ENCODE measurements at regions not wholly inside any gene's neighbourhood (a gene's known extent, or its start where the extent isn't known, plus 50 kb on each side); places are given as distances from the start of the nearest gene placed in this dataset.
A peak's percentile ranks its signal among the peaks of the same experiment; 100 is the strongest.

- Histone ChIP-seq H3K36me3 (no peaks in the 10 kb centered on the region), H3K4me1 (no peaks in the 10 kb centered on the region), H3K9me3 (no peaks in the 10 kb centered on the region), H3K4me3 (ENCODE audit: low read depth, low read length) (no peak overlapping the region), H3K27me3 (no peaks in the 10 kb centered on the region; the same call in 1 of the 2 replicates)
- DNase-seq, result no peak
- TF ChIP-seq CTCF (IDR thresholded peaks at IDR 0.05; ENCODE audit: low read depth, low read length), result no peak
Observed at GRCh38 chr4:137039370-137039769, 492.9 kb downstream of the PCDH18 start.

- peak; percentile 8; the same call in 1 of the 2 replicates for TF ChIP-seq CTCF (IDR thresholded peaks at IDR 0.05; ENCODE audit: low read depth, low read length)
- peak; percentile 41 for DNase-seq
- Histone ChIP-seq H3K27me3 (no peaks in the 10 kb centered on the region), H3K9me3 (no peaks in the 10 kb centered on the region), H3K4me1 (no peaks in the 10 kb centered on the region), H3K4me3 (ENCODE audit: low read depth, low read length) (no peak overlapping the region), H3K36me3 (no peaks in the 10 kb centered on the region)
Observed at GRCh38 chr4:137032222-137032621, 500.1 kb downstream of the PCDH18 start.

GRCh38 chr4:137029026-137029425, 503.3 kb downstream of the PCDH18 start:
- no peaks in the 10 kb centered on the region for H3K4me1 ChIP-seq
- no peaks in the 10 kb centered on the region for H3K36me3 ChIP-seq
- no peak for DNase-seq
- H3K27me3 ChIP-seq, result no peaks in the 10 kb centered on the region
- TF ChIP-seq CTCF (IDR thresholded peaks at IDR 0.05; ENCODE audit: low read depth, low read length), result no peak
- H3K9me3 ChIP-seq, result no peaks in the 10 kb centered on the region
- H3K4me3 ChIP-seq (ENCODE audit: low read depth, low read length), result no peak overlapping the region

- H3K4me3 ChIP-seq (ENCODE audit: low read depth, low read length), result no peak overlapping the region
- TF ChIP-seq CTCF (IDR thresholded peaks at IDR 0.05; ENCODE audit: low read depth, low read length), result no peak
Observed at GRCh38 chr4:137025484-137026059, 506.7 kb downstream of the PCDH18 start.

GRCh38 chr4:137015426-137016409, 516.6 kb downstream of the PCDH18 start:
- no peaks in the 10 kb centered on the region for H3K9me3 ChIP-seq
- peaks cover 8% of the 10 kb centered on the region for H3K4me1 ChIP-seq
- H3K4me3 ChIP-seq (ENCODE audit: low read depth, low read length), result no peak overlapping the region
- H3K27me3 ChIP-seq, result no peaks in the 10 kb centered on the region
- H3K36me3 ChIP-seq, result no peaks in the 10 kb centered on the region
- no peak for TF ChIP-seq CTCF (IDR thresholded peaks at IDR 0.05; ENCODE audit: low read depth, low read length)
- DNase-seq, result peak; percentile 15

More at GRCh38 chr4:137025484-137026059, 506.7 kb downstream of the PCDH18 start:
- Histone ChIP-seq H3K9me3 (no peaks in the 10 kb centered on the region), H3K27me3 (no peaks in the 10 kb centered on the region), H3K36me3 (no peaks in the 10 kb centered on the region), H3K4me1 (no peaks in the 10 kb centered on the region)
- DNase-seq, result no peak

GRCh38 chr4:137000432-137000831, 531.9 kb downstream of the PCDH18 start:
- no peak for DNase-seq
- Histone ChIP-seq H3K9me3 (no peaks in the 10 kb centered on the region), H3K4me1 (no peaks in the 10 kb centered on the region), H3K4me3 (ENCODE audit: low read depth, low read length) (no peak overlapping the region), H3K36me3 (no peaks in the 10 kb centered on the region), H3K27me3 (no peaks in the 10 kb centered on the region)
- TF ChIP-seq CTCF (IDR thresholded peaks at IDR 0.05; ENCODE audit: low read depth, low read length), result no peak

Data from BE2C (cell line).